GM19239 (cell line): ENCODE measurements at regions not wholly inside any gene's neighbourhood (a gene's known extent, or its start where the extent isn't known, plus 50 kb on each side); places are given as distances from the start of the nearest gene placed in this dataset.

Experiments
- DNase-seq: peaks from one replicate; pipeline ENCODE4 v3.0.0; 2011; ENCODE audit warnings: low spot score; ENCODE audit not compliant: insufficient read length
- FAIRE-seq: peaks from 2 replicates; lab custom pipeline; 2011; peaks lifted over from hg19 to GRCh38; lab: Jason Lieb, UNC

- FAIRE-seq, result no peak
- DNase-seq, result no peak
Measured at GRCh38 chr16:8295513-8296237, 294.6 kb downstream of the TMEM114 start.

GRCh38 chr16:8293413-8293812, 296.9 kb downstream of the TMEM114 start:
- DNase-seq (no peak), FAIRE-seq (no peak)

GRCh38 chr16:8292271-8292670, 298.0 kb downstream of the TMEM114 start:
- no peak for FAIRE-seq

GRCh38 chr16:8286348-8286747, 304.0 kb downstream of the TMEM114 start:
- no peak for DNase-seq
- FAIRE-seq, result no peak

More at GRCh38 chr16:8292271-8292670, 298.0 kb downstream of the TMEM114 start:
- no peak for DNase-seq

GRCh38 chr16:8283195-8283594, 307.1 kb downstream of the TMEM114 start:
- no peak for DNase-seq
- FAIRE-seq, result no peak

GRCh38 chr16:8278031-8278580, 312.2 kb downstream of the TMEM114 start:
- FAIRE-seq, result no peak
- DNase-seq, result no peak

GRCh38 chr16:8271344-8271743, 319.0 kb downstream of the TMEM114 start:
- DNase-seq (no peak), FAIRE-seq (no peak)

- DNase-seq (no peak), FAIRE-seq (no peak)
Measured at GRCh38 chr16:8262299-8262698, 328.0 kb downstream of the TMEM114 start.

- DNase-seq, result no peak
- FAIRE-seq, result no peak
Measured at GRCh38 chr16:8260140-8260539, 330.2 kb downstream of the TMEM114 start.

GRCh38 chr16:8258523-8258922, 331.8 kb downstream of the TMEM114 start:
- FAIRE-seq (no peak), DNase-seq (no peak)

GRCh38 chr16:8257561-8257960, 332.8 kb downstream of the TMEM114 start:
- FAIRE-seq, result no peak

GRCh38 chr16:8254405-8254804, 335.9 kb downstream of the TMEM114 start:
- DNase-seq (no peak), FAIRE-seq (no peak)

More at GRCh38 chr16:8257561-8257960, 332.8 kb downstream of the TMEM114 start:
- no peak for DNase-seq

GRCh38 chr16:8253718-8254117, 336.6 kb downstream of the TMEM114 start:
- FAIRE-seq, result no peak
- no peak for DNase-seq

GRCh38 chr16:8251727-8252126, 338.6 kb downstream of the TMEM114 start:
- FAIRE-seq (no peak), DNase-seq (no peak)

GRCh38 chr16:8251298-8251697, 339.0 kb downstream of the TMEM114 start:
- DNase-seq (no peak), FAIRE-seq (no peak)

GRCh38 chr16:8247993-8248392, 342.3 kb downstream of the TMEM114 start:
- FAIRE-seq (no peak), DNase-seq (no peak)

GRCh38 chr16:8243981-8244380, 346.3 kb downstream of the TMEM114 start:
- FAIRE-seq, result no peak
- DNase-seq, result no peak

GRCh38 chr16:8241408-8241807, 348.9 kb downstream of the TMEM114 start:
- FAIRE-seq, result no peak
- no peak for DNase-seq

- FAIRE-seq (no peak), DNase-seq (no peak)
Measured at GRCh38 chr16:8239443-8239842, 350.9 kb downstream of the TMEM114 start.

GRCh38 chr16:8237452-8237851, 352.9 kb downstream of the TMEM114 start:
- FAIRE-seq, result no peak
- DNase-seq, result no peak

- FAIRE-seq (no peak), DNase-seq (no peak)
Measured at GRCh38 chr16:8236816-8237215, 353.5 kb downstream of the TMEM114 start.

GRCh38 chr16:8230497-8230896, 359.8 kb downstream of the TMEM114 start:
- DNase-seq, result no peak
- no peak for FAIRE-seq
